OCI-LY7 (cell line): ENCODE measurements at regions not wholly inside any gene's neighbourhood (a gene's known extent, or its start where the extent isn't known, plus 50 kb on each side); places are given as distances from the start of the nearest gene placed in this dataset.

Experiments
- EZH2phosphoT487 ChIP-seq: fragments of 200-600 bp; sonication (generic); IDR thresholded peaks from 2 replicates; pipeline ENCODE4 v1.6.1; 2018; ENCODE audit warnings: low read depth, borderline replicate concordance, mild to moderate bottlenecking, mixed run types, antibody characterized with exemption, low read length, moderate library complexity, mixed read lengths
- TF ChIP-seq, protein P1 (sequence below): fragments of 200-600 bp; sonication (generic); conservative IDR thresholded peaks from 2 replicates; pipeline ENCODE4 v1.5.1; 2014; ENCODE audit warnings: mild to moderate bottlenecking, antibody characterized with exemption, low read length, moderate library complexity, mixed read lengths

DNA sequence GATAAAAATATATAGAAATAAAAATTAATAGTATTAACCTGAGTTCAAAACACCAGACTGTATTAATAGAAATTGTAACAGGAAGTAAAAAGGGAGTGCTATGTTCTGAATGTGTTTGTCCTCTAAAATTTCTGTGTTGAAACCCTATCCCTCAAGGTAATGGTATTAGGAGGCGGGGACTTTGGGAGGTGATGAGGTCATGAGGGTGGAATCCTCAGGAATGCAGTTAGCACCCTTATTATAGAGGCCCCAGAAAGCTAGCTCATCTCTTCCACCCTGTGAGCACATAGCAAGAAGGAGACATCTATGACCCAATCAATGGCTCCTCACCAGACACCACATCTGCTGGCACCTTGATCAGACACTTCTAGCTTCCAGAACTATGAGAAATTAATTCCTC lies 124.5 kb downstream of the CMPK2 start:
- TF ChIP-seq, protein P1, sequence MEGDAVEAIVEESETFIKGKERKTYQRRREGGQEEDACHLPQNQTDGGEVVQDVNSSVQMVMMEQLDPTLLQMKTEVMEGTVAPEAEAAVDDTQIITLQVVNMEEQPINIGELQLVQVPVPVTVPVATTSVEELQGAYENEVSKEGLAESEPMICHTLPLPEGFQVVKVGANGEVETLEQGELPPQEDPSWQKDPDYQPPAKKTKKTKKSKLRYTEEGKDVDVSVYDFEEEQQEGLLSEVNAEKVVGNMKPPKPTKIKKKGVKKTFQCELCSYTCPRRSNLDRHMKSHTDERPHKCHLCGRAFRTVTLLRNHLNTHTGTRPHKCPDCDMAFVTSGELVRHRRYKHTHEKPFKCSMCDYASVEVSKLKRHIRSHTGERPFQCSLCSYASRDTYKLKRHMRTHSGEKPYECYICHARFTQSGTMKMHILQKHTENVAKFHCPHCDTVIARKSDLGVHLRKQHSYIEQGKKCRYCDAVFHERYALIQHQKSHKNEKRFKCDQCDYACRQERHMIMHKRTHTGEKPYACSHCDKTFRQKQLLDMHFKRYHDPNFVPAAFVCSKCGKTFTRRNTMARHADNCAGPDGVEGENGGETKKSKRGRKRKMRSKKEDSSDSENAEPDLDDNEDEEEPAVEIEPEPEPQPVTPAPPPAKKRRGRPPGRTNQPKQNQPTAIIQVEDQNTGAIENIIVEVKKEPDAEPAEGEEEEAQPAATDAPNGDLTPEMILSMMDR = no peak
- TF ChIP-seq EZH2phosphoT487 = no peak
